Endodermal cell (in vitro differentiated cells): ENCODE measurements at regions not wholly inside any gene's neighbourhood (a gene's known extent, or its start where the extent isn't known, plus 50 kb on each side); places are given as distances from the start of the nearest gene placed in this dataset.

Experiments used
- DNase-seq: peaks from one replicate; pipeline ENCODE4 v3.0.0-alpha.2; 2017
- H3K27ac ChIP-seq: 2 replicates; pipeline ENCODE4 v1.5.1; 2013; ENCODE audit warnings: mild to moderate bottlenecking, low read depth, low read length, moderate library complexity
- H3K27me3 ChIP-seq: 2 replicates; pipeline ENCODE4 v1.6.1; 2013; ENCODE audit warnings: mild to moderate bottlenecking, low read length, moderate library complexity; ENCODE audit not compliant: insufficient read depth, control insufficient read depth, poor library complexity, severe bottlenecking
- H3K36me3 ChIP-seq: 2 replicates; pipeline ENCODE4 v1.7.0; 2013; ENCODE audit warnings: mild to moderate bottlenecking, low read length, moderate library complexity; ENCODE audit not compliant: control insufficient read depth, insufficient read depth
- H3K4me1 ChIP-seq: one replicate; pipeline ENCODE4 v1.7.0; 2013; ENCODE audit warnings: low read length; ENCODE audit not compliant: control insufficient read depth, insufficient read depth
- H3K4me3 ChIP-seq: 2 replicates; pipeline ENCODE4 v1.5.1; 2013; ENCODE audit warnings: mild to moderate bottlenecking, low read length, moderate library complexity
- H3K9ac ChIP-seq: 2 replicates; pipeline ENCODE4 v1.6.1; 2013; ENCODE audit warnings: mild to moderate bottlenecking, low read length, moderate library complexity; ENCODE audit not compliant: poor library complexity, severe bottlenecking; ENCODE audit errors: extremely low read depth
- H3K9me3 ChIP-seq: 2 replicates; pipeline ENCODE4 v1.6.1; 2013; ENCODE audit warnings: mild to moderate bottlenecking, low read length, moderate library complexity; ENCODE audit not compliant: control insufficient read depth
- H3K27ac Mint-ChIP-seq: 2 replicates; pipeline ENCODE4 v1.8.0; 2020; ENCODE audit warnings: mixed read lengths
- H3K27me3 Mint-ChIP-seq: 2 replicates; pipeline ENCODE4 v1.8.0; 2021; ENCODE audit warnings: mild to moderate bottlenecking, mixed read lengths; ENCODE audit not compliant: insufficient read depth
- H3K36me3 Mint-ChIP-seq: 2 replicates; pipeline ENCODE4 v1.8.0; 2020; ENCODE audit warnings: low read depth, mixed read lengths
- H3K4me1 Mint-ChIP-seq: 2 replicates; pipeline ENCODE4 v1.8.0; 2020; ENCODE audit warnings: mixed read lengths
- H3K4me3 Mint-ChIP-seq: 2 replicates; pipeline ENCODE4 v1.8.0; 2020; ENCODE audit warnings: mild to moderate bottlenecking, moderate library complexity, mixed read lengths
- H3K9me3 Mint-ChIP-seq: 2 replicates; pipeline ENCODE4 v1.8.0; 2020; ENCODE audit warnings: mild to moderate bottlenecking, mixed read lengths
- WGBS, 2 experiments: methylation state at CpG; one replicate each; pipeline versions ENCODE4 v1.1.5 to v1.1.7; 2013; ENCODE audit warnings: missing lambda C conversion rate in 2 of 2, mixed read lengths in 1 of 2; ENCODE audit not compliant: insufficient coverage in 1 of 2, insufficient read length in 1 of 2; 5-methylcytosine and 5-hydroxymethylcytosine counted together
- TF ChIP-seq, protein P1 (sequence below): fragments of 200-600 bp; sonication (generic); conservative IDR thresholded peaks from 2 replicates; pipeline ENCODE4 v1.5.0; 2021; ENCODE audit warnings: antibody characterized with exemption, mild to moderate bottlenecking

DNA sequence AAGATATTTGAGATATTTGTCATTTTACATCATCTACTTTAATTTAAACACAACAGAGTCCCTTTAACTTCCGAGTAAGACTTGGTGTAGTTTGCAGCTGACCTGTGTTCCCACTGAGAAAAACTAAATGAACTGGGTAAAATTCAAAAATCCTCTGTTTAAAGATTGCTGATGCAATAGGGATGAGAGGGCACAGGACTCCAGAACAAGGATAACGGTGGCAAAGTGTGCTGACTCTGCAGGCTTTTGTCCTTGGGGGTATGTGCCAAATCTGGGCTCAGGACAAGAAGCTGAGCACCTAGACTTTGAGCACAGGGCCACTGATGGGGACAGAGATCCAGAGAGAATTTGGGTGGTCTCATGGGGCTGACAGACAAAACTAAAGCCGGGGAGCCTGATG, 156.8 kb downstream of the CCDC71L start:
- TF ChIP-seq, protein P1, sequence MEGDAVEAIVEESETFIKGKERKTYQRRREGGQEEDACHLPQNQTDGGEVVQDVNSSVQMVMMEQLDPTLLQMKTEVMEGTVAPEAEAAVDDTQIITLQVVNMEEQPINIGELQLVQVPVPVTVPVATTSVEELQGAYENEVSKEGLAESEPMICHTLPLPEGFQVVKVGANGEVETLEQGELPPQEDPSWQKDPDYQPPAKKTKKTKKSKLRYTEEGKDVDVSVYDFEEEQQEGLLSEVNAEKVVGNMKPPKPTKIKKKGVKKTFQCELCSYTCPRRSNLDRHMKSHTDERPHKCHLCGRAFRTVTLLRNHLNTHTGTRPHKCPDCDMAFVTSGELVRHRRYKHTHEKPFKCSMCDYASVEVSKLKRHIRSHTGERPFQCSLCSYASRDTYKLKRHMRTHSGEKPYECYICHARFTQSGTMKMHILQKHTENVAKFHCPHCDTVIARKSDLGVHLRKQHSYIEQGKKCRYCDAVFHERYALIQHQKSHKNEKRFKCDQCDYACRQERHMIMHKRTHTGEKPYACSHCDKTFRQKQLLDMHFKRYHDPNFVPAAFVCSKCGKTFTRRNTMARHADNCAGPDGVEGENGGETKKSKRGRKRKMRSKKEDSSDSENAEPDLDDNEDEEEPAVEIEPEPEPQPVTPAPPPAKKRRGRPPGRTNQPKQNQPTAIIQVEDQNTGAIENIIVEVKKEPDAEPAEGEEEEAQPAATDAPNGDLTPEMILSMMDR = no peak
- Histone ChIP-seq H3K9ac (no peak overlapping the region), H3K4me1 (peaks cover 11% of the 10 kb centered on the region), H3K9me3 (peaks cover 8% of the 10 kb centered on the region), H3K27me3 (no peaks in the 10 kb centered on the region), H3K4me3 (peak overlapping the region; percentile 47), H3K27ac (no peak overlapping the region), H3K36me3 (no peaks in the 10 kb centered on the region)
- H3K4me3 Mint-ChIP-seq = no peak overlapping the region
- H3K36me3 Mint-ChIP-seq = no peaks in the 10 kb centered on the region
- H3K9me3 Mint-ChIP-seq = no peaks in the 10 kb centered on the region
- no peaks in the 10 kb centered on the region for H3K27me3 Mint-ChIP-seq
- DNase-seq = no peak
- H3K4me1 Mint-ChIP-seq = peaks cover 10% of the 10 kb centered on the region
- WGBS, 2 experiments = 94 to 95% methylated on average over 2 to 3 of the region's 3 CpGs
- H3K27ac Mint-ChIP-seq = no peak overlapping the region

DNA sequence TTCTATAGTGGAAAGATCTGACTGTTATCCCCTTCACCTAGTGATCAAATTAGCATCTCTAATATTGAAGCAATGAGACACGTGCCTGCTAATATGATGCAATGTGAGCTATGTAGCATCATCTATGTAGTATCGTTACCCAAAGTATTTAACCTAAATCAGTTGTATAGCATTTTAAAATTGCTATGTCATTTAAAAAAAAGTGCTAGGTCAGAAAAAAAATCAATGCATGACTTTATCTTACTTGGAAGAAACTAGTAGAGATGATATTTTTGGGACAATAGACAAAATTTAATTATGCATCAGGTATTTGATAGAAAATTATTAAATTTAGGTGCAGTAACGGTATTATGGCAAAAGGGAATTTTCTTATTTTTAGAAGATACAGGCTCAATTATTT, 157.3 kb downstream of the CCDC71L start:
- Histone ChIP-seq H3K27me3 (no peaks in the 10 kb centered on the region), H3K27ac (no peak overlapping the region), H3K9me3 (peaks cover 3% of the 10 kb centered on the region), H3K4me3 (peak overlapping the region; percentile 37), H3K4me1 (peaks cover 10% of the 10 kb centered on the region), H3K36me3 (no peaks in the 10 kb centered on the region), H3K9ac (no peak overlapping the region)
- TF ChIP-seq, protein P1 = no peak
- WGBS, 2 experiments = 94 to 100% methylated on average over 3 of the region's 3 CpGs
- Mint-ChIP-seq H3K9me3 (no peaks in the 10 kb centered on the region), H3K27me3 (no peaks in the 10 kb centered on the region), H3K4me3 (no peak overlapping the region), H3K4me1 (peaks cover 10% of the 10 kb centered on the region), H3K36me3 (no peaks in the 10 kb centered on the region), H3K27ac (no peak overlapping the region)
- no peak for DNase-seq

DNA sequence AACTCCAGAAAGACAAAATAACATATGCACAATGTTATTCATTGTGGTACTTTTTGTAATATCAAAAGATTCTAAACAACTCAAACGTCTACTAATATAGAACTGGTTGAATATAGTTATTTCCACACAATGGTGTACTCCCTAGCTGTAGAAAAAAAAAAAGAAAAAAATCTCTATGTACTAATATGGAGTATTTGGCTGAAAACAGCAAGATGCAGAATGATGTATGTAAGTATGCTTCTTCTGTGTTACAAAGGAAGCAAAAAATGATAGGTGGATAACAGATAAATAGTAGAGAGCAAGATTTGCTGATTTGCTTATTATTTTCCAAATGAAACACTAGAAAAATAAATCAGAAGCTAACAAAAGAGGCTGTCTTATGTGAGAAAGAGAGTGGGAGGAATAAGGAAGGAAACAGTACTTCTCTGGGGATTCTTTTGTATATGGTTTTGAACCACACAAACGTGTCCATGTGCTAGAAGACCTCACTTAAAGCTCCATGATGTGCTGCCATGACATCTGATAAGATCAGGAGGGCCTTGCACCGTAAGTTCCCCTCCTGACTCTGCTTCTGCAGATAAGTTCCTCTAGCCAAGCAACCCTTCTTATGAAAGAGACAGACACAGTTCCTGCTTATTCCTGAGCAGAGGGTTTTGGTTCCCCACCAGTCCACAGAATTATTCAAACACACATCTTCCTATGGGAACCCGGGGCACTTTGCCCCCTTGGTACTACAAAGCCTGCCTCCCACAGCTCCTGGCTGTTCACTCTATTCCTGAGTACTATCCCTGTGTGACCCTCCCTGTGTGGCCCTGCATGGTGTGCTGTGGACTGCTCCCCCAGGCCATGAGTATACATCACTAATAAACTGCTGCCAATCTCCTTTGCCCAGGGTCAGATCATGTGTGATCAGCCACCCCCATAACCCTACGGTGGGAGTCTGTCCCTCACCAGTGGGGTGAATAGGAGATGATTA, 159.1 kb downstream of the CCDC71L start:
- Histone ChIP-seq H3K27me3 (no peaks in the 10 kb centered on the region), H3K27ac (no peak overlapping the region), H3K9ac (no peak overlapping the region), H3K4me3 (no peak overlapping the region), H3K4me1 (peaks cover 4% of the 10 kb centered on the region), H3K9me3 (peaks cover 4% of the 10 kb centered on the region), H3K36me3 (no peaks in the 10 kb centered on the region)
- DNase-seq = no peak
- TF ChIP-seq, protein P1 = no peak
- peaks cover 1% of the 10 kb centered on the region for H3K27me3 Mint-ChIP-seq
- H3K9me3 Mint-ChIP-seq = no peaks in the 10 kb centered on the region
- whole genome bisulfite sequencing, 2 experiments = 80 to 94% methylated on average over 2 to 3 of the region's 5 CpGs
- H3K4me1 Mint-ChIP-seq = peaks cover 1% of the 10 kb centered on the region
- no peaks in the 10 kb centered on the region for H3K36me3 Mint-ChIP-seq
- no peak overlapping the region for H3K27ac Mint-ChIP-seq
- H3K4me3 Mint-ChIP-seq = no peak overlapping the region
